ENCODE measurements at regions not wholly inside any gene's neighbourhood (a gene's known extent, or its start where the extent isn't known, plus 50 kb on each side); places are given as distances from the start of the nearest gene placed in this dataset.
"Not testable (repeated sequence)": the region's sequence is repeated elsewhere in the genome, so short reads cannot be mapped to it uniquely, and the experiment has no call there.

DNA sequence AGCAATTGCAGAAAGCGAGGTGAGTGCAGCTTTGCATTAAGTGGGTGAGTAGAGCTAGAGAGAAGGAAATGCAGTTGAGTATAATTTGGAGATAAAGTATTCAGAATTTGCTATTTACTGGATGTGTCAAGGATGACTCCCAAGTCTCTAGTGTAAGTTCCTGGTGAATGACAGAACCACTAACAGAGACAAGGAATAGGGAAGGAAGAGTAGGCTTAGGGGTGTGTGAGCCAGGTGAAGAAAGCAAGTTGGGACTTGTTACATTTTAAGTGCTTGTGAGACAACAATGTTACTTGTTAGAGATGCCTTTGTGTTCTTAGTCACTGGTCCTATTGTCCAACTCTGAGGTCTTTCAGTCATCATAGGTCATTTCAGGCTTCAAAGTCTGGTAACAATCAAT, 70.8 kb downstream of the TBC1D26 start:
- H3K36me3 ChIP-seq (ENCODE audit: control insufficient read depth, insufficient read depth, low read length); H3K27ac ChIP-seq (ENCODE audit: insufficient read depth, low read length); H3K27me3 ChIP-seq (ENCODE audit: control insufficient read depth, insufficient read depth, low read length); H3K9ac ChIP-seq (ENCODE audit: insufficient read depth, low read length); H3K4me2 ChIP-seq (ENCODE audit: extremely low read depth, insufficient read depth, low read length); H3K79me2 ChIP-seq (ENCODE audit: control insufficient read depth, insufficient read depth, low read length); H4K20me1 ChIP-seq (ENCODE audit: control insufficient read depth, extremely low read depth, insufficient read depth, low read length); DNase-seq (ENCODE audit: low read depth in 2 of 2); H3K9me3 ChIP-seq (ENCODE audit: control insufficient read depth, insufficient read depth, low read depth, low read length); H3K4me3 ChIP-seq (replicated peaks in 1 of 4; ENCODE audit: control extremely low read depth in 1 of 4, insufficient read depth in 1 of 4, low read depth in 3 of 4, low read length in 4 of 4); H3K4me1 ChIP-seq (ENCODE audit: control insufficient read depth, extremely low read depth, insufficient read depth, low read length); H2AFZ ChIP-seq (ENCODE audit: low read length): not testable (repeated sequence)

DNA sequence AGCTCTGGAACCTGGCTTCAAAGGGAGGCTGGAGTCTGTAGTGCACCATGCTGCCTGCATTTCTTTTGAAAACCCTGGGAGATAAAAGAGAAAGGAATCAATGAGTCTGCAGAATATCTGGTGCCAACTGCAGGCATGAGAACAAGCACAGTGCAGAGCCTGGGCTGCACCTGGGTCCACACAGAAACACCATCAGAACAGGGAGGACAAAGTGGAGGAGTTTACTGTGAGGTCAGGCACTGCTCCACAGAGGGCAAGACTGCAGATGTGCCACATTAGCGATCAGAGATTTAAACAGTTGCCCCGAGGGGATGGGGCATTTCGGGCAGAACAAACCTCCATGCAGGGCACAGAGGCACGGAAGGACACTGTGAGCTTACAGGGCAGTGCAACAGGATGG, 74.7 kb downstream of the TBC1D26 start:
- not testable (repeated sequence) for H3K4me2 ChIP-seq (ENCODE audit: extremely low read depth, insufficient read depth, low read length); H3K4me1 ChIP-seq (ENCODE audit: control insufficient read depth, extremely low read depth, insufficient read depth, low read length); H2AFZ ChIP-seq (ENCODE audit: low read length); H4K20me1 ChIP-seq (ENCODE audit: control insufficient read depth, extremely low read depth, insufficient read depth, low read length); H3K9me3 ChIP-seq (ENCODE audit: control insufficient read depth, insufficient read depth, low read depth, low read length); H3K9ac ChIP-seq (ENCODE audit: insufficient read depth, low read length); DNase-seq (ENCODE audit: low read depth in 2 of 2); H3K79me2 ChIP-seq (ENCODE audit: control insufficient read depth, insufficient read depth, low read length); H3K27ac ChIP-seq (ENCODE audit: insufficient read depth, low read length); H3K4me3 ChIP-seq (replicated peaks in 1 of 4; ENCODE audit: control extremely low read depth in 1 of 4, insufficient read depth in 1 of 4, low read depth in 3 of 4, low read length in 4 of 4); H3K27me3 ChIP-seq (ENCODE audit: control insufficient read depth, insufficient read depth, low read length); H3K36me3 ChIP-seq (ENCODE audit: control insufficient read depth, insufficient read depth, low read length)

GRCh38 chr17:15813388-15813787, 81.3 kb downstream of the TBC1D26 start:
- H3K36me3 ChIP-seq (ENCODE audit: control insufficient read depth, insufficient read depth, low read length); H3K4me3 ChIP-seq (replicated peaks in 1 of 4; ENCODE audit: control extremely low read depth in 1 of 4, insufficient read depth in 1 of 4, low read depth in 3 of 4, low read length in 4 of 4); H3K4me1 ChIP-seq (ENCODE audit: control insufficient read depth, extremely low read depth, insufficient read depth, low read length): not testable (repeated sequence)

DNA sequence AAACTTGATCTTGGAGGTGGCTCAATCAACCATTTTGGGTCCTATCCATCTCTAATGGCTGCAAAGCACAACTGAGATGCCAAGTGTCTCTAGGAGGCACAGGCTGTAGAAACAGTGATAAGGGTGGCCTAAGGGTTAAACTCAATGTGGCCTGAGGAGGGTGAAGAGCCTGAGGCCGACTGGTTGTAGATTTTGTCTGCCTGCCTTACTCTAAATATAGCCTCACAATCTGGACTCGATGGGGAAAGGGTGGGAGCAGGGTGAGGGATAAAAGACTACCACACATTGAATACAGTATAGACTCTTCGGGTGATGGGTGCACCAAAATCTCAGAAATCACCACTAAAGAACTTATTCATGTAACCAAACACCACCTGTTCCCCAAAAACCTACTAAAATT, 81.9 kb downstream of the TBC1D26 start:
- H3K4me3 ChIP-seq (replicated peaks in 1 of 4; ENCODE audit: control extremely low read depth in 1 of 4, insufficient read depth in 1 of 4, low read depth in 3 of 4, low read length in 4 of 4); DNase-seq (ENCODE audit: low read depth in 2 of 2); H3K4me2 ChIP-seq (ENCODE audit: extremely low read depth, insufficient read depth, low read length); H3K79me2 ChIP-seq (ENCODE audit: control insufficient read depth, insufficient read depth, low read length); H4K20me1 ChIP-seq (ENCODE audit: control insufficient read depth, extremely low read depth, insufficient read depth, low read length); H3K27me3 ChIP-seq (ENCODE audit: control insufficient read depth, insufficient read depth, low read length); H3K4me1 ChIP-seq (ENCODE audit: control insufficient read depth, extremely low read depth, insufficient read depth, low read length); H3K36me3 ChIP-seq (ENCODE audit: control insufficient read depth, insufficient read depth, low read length); H3K9ac ChIP-seq (ENCODE audit: insufficient read depth, low read length); H3K9me3 ChIP-seq (ENCODE audit: control insufficient read depth, insufficient read depth, low read depth, low read length); H3K27ac ChIP-seq (ENCODE audit: insufficient read depth, low read length); H2AFZ ChIP-seq (ENCODE audit: low read length): not testable (repeated sequence)

More at GRCh38 chr17:15813388-15813787, 81.3 kb downstream of the TBC1D26 start:
- H3K9me3 ChIP-seq (ENCODE audit: control insufficient read depth, insufficient read depth, low read depth, low read length); H3K27me3 ChIP-seq (ENCODE audit: control insufficient read depth, insufficient read depth, low read length); DNase-seq (ENCODE audit: low read depth in 2 of 2); H4K20me1 ChIP-seq (ENCODE audit: control insufficient read depth, extremely low read depth, insufficient read depth, low read length); H3K79me2 ChIP-seq (ENCODE audit: control insufficient read depth, insufficient read depth, low read length); H3K4me2 ChIP-seq (ENCODE audit: extremely low read depth, insufficient read depth, low read length); H3K27ac ChIP-seq (ENCODE audit: insufficient read depth, low read length); H2AFZ ChIP-seq (ENCODE audit: low read length); H3K9ac ChIP-seq (ENCODE audit: insufficient read depth, low read length): not testable (repeated sequence)

DNA sequence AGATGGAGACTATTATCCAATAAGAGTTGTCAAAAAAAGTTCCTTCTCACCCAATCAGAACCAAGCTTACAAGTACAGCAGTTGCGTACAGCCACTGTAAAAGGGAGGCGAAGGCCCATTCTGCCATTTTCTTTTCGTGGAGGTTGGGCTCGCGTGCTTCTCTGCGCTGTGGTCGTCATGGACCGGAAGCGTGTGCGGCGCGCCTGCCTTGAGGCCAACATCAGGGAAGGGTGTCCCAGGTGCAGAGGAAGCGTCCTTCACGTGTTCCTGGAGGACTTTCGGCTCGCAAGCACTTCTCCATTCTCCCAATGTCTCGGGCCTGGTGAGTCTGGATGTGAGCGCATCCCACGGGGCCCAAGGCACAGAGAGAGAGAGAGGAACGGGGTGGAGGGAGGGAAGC, 85.8 kb downstream of the TBC1D26 start:
- H3K27me3 ChIP-seq (ENCODE audit: control insufficient read depth, insufficient read depth, low read length); H3K9ac ChIP-seq (ENCODE audit: insufficient read depth, low read length); DNase-seq (ENCODE audit: low read depth in 2 of 2); H3K79me2 ChIP-seq (ENCODE audit: control insufficient read depth, insufficient read depth, low read length); H3K4me1 ChIP-seq (ENCODE audit: control insufficient read depth, extremely low read depth, insufficient read depth, low read length); H3K27ac ChIP-seq (ENCODE audit: insufficient read depth, low read length); H3K9me3 ChIP-seq (ENCODE audit: control insufficient read depth, insufficient read depth, low read depth, low read length); H2AFZ ChIP-seq (ENCODE audit: low read length); H3K4me2 ChIP-seq (ENCODE audit: extremely low read depth, insufficient read depth, low read length); H3K4me3 ChIP-seq (replicated peaks in 1 of 4; ENCODE audit: control extremely low read depth in 1 of 4, insufficient read depth in 1 of 4, low read depth in 3 of 4, low read length in 4 of 4); H4K20me1 ChIP-seq (ENCODE audit: control insufficient read depth, extremely low read depth, insufficient read depth, low read length); H3K36me3 ChIP-seq (ENCODE audit: control insufficient read depth, insufficient read depth, low read length): not testable (repeated sequence)

GRCh38 chr17:15822280-15822679, 90.2 kb downstream of the TBC1D26 start:
- not testable (repeated sequence) for H3K4me2 ChIP-seq (ENCODE audit: extremely low read depth, insufficient read depth, low read length); H3K79me2 ChIP-seq (ENCODE audit: control insufficient read depth, insufficient read depth, low read length); H3K27ac ChIP-seq (ENCODE audit: insufficient read depth, low read length); H3K4me1 ChIP-seq (ENCODE audit: control insufficient read depth, extremely low read depth, insufficient read depth, low read length); H3K9me3 ChIP-seq (ENCODE audit: control insufficient read depth, insufficient read depth, low read depth, low read length); H3K27me3 ChIP-seq (ENCODE audit: control insufficient read depth, insufficient read depth, low read length); H3K36me3 ChIP-seq (ENCODE audit: control insufficient read depth, insufficient read depth, low read length); DNase-seq (ENCODE audit: low read depth in 2 of 2); H2AFZ ChIP-seq (ENCODE audit: low read length); H3K4me3 ChIP-seq (replicated peaks in 1 of 4; ENCODE audit: control extremely low read depth in 1 of 4, insufficient read depth in 1 of 4, low read depth in 3 of 4, low read length in 4 of 4); H4K20me1 ChIP-seq (ENCODE audit: control insufficient read depth, extremely low read depth, insufficient read depth, low read length); H3K9ac ChIP-seq (ENCODE audit: insufficient read depth, low read length)

Data from fibroblast of lung (primary cell).